Smooth muscle cell (in vitro differentiated cells): ENCODE measurements at regions not wholly inside any gene's neighbourhood (a gene's known extent, or its start where the extent isn't known, plus 50 kb on each side); places are given as distances from the start of the nearest gene placed in this dataset.

Source experiments
- DNase-seq: peaks from one replicate; lab custom pipeline; 2025; ENCODE audit not compliant: unreplicated experiment; lab: John Stamatoyannopoulos, UW
- H2AFZ ChIP-seq: fragments of 200-600 bp; sonication (generic); 2 replicates; pipeline ENCODE4 v1.6.0; 2016; ENCODE audit warnings: antibody characterized with exemption, low read depth, mild to moderate bottlenecking
- H3F3A ChIP-seq: fragments of 200-600 bp; sonication (generic); 2 replicates; pipeline ENCODE4 v1.6.0; 2017; ENCODE audit warnings: antibody characterized with exemption, low read depth
- H3K27ac ChIP-seq: fragments of 200-600 bp; sonication (generic); 2 replicates; pipeline ENCODE4 v1.5.1; 2016; ENCODE audit warnings: low read depth, mild to moderate bottlenecking
- H3K27me3 ChIP-seq: fragments of 200-600 bp; sonication (generic); 2 replicates; pipeline ENCODE4 v1.6.1; 2016; ENCODE audit warnings: low read depth, mild to moderate bottlenecking
- H3K36me3 ChIP-seq: fragments of 200-600 bp; sonication (generic); 2 replicates; pipeline ENCODE4 v1.5.1; 2016; ENCODE audit warnings: low read depth
- H3K4me1 ChIP-seq: fragments of 200-600 bp; sonication (generic); 2 replicates; pipeline ENCODE4 v1.5.1; 2016; ENCODE audit warnings: low read depth
- H3K4me2 ChIP-seq: fragments of 200-600 bp; sonication (generic); 2 replicates; pipeline ENCODE4 v1.6.0; 2016; ENCODE audit warnings: mild to moderate bottlenecking
- H3K4me3 ChIP-seq: fragments of 200-600 bp; sonication (generic); 2 replicates; pipeline ENCODE4 v1.5.1; 2016; ENCODE audit warnings: mild to moderate bottlenecking
- H3K79me2 ChIP-seq: fragments of 200-600 bp; sonication (generic); 2 replicates; pipeline ENCODE4 v1.6.0; 2016; ENCODE audit warnings: low read depth, mild to moderate bottlenecking
- H3K9ac ChIP-seq: fragments of 200-600 bp; sonication (generic); 2 replicates; pipeline ENCODE4 v1.6.0; 2016; ENCODE audit warnings: low read depth
- H3K9me3 ChIP-seq: fragments of 200-600 bp; sonication (generic); replicated peaks from 2 replicates; pipeline ENCODE4 v1.5.1; 2016; ENCODE audit warnings: low read depth
- H4K20me1 ChIP-seq: fragments of 200-600 bp; sonication (generic); 2 replicates; pipeline ENCODE4 v1.6.0; 2016; ENCODE audit warnings: low read depth
- WGBS: methylation state at CpG from one replicate; pipeline ENCODE4 v1.1.7; 2016; ENCODE audit warnings: low lambda C conversion rate; 5-methylcytosine and 5-hydroxymethylcytosine counted together
- TF ChIP-seq, protein P1 (sequence below): fragments of 200-600 bp; sonication (generic); IDR thresholded peaks from 2 replicates; pipeline ENCODE4 v1.5.1; 2017; ENCODE audit warnings: borderline replicate concordance, mild to moderate bottlenecking, antibody characterized with exemption; ENCODE audit not compliant: insufficient read depth, poor library complexity, severe bottlenecking

DNA sequence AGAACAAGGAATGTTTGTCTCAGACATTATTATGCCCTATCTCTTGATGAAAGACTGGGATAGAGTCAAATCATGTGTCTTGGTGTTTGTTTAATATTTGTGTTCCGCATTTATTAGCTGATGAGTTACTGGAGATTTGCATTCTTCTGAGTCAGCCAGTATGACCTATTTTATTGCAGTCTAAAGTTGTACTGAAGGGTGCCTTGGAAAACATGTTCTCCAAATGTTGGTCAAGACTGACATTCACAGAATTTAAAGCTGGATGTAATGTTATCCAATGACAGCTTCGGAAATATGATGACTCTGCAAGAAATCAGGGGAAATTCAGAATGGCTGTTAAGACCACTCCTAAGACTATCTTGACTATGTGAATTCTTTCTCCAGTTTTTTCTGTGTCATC lies 134.0 kb downstream of the KCNRG start:
- H3K27me3 ChIP-seq, result no peaks in the 10 kb centered on the region
- no peaks in the 10 kb centered on the region for H3K79me2 ChIP-seq
- H3K9ac ChIP-seq, result no peak overlapping the region
- no peaks in the 10 kb centered on the region for H3K36me3 ChIP-seq
- H4K20me1 ChIP-seq, result no peaks in the 10 kb centered on the region
- no peaks in the 10 kb centered on the region for H3F3A ChIP-seq
- H3K4me3 ChIP-seq, result no peak overlapping the region
- no peak for DNase-seq
- TF ChIP-seq, protein P1, sequence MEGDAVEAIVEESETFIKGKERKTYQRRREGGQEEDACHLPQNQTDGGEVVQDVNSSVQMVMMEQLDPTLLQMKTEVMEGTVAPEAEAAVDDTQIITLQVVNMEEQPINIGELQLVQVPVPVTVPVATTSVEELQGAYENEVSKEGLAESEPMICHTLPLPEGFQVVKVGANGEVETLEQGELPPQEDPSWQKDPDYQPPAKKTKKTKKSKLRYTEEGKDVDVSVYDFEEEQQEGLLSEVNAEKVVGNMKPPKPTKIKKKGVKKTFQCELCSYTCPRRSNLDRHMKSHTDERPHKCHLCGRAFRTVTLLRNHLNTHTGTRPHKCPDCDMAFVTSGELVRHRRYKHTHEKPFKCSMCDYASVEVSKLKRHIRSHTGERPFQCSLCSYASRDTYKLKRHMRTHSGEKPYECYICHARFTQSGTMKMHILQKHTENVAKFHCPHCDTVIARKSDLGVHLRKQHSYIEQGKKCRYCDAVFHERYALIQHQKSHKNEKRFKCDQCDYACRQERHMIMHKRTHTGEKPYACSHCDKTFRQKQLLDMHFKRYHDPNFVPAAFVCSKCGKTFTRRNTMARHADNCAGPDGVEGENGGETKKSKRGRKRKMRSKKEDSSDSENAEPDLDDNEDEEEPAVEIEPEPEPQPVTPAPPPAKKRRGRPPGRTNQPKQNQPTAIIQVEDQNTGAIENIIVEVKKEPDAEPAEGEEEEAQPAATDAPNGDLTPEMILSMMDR, result no peak
- no peak overlapping the region for H3K27ac ChIP-seq
- H3K9me3 ChIP-seq, result no peaks in the 10 kb centered on the region
- H3K4me2 ChIP-seq, result no peak overlapping the region
- 47% methylated on average over 2 of the region's 2 CpGs for WGBS
- no peak overlapping the region for H2AFZ ChIP-seq
- H3K4me1 ChIP-seq, result peaks cover 13% of the 10 kb centered on the region

DNA sequence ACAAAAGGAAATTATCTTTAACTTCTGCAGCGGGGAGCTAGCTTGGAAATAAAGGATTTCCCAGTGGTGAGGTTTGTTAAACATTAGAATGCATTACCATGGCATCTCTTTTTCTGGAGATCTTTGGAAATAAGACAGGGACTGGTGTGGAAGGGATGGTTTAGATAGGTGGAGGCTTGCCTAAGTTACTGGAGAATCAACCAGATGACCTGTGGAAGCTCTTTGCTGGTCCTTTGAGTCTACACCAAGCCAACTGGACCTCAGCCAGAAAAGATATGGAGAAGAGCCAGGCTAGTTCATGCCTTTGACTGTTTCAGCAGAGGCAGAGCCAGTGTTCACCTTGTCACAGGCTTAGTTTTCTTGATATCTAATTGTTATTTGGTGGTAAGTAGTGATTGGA lies 134.7 kb downstream of the KCNRG start:
- no peaks in the 10 kb centered on the region for H3K36me3 ChIP-seq
- WGBS, result 88% methylated on average over 1 of the region's 1 CpG
- no peak for DNase-seq
- TF ChIP-seq, protein P1, result no peak
- no peak overlapping the region for H3K4me2 ChIP-seq
- no peaks in the 10 kb centered on the region for H3K79me2 ChIP-seq
- H2AFZ ChIP-seq, result no peak overlapping the region
- H3F3A ChIP-seq, result no peaks in the 10 kb centered on the region
- H3K4me3 ChIP-seq, result no peak overlapping the region
- H3K9ac ChIP-seq, result no peak overlapping the region
- no peaks in the 10 kb centered on the region for H3K9me3 ChIP-seq
- H3K27me3 ChIP-seq, result no peaks in the 10 kb centered on the region
- H3K27ac ChIP-seq, result no peak overlapping the region
- H4K20me1 ChIP-seq, result no peaks in the 10 kb centered on the region
- peaks cover 6% of the 10 kb centered on the region for H3K4me1 ChIP-seq

DNA sequence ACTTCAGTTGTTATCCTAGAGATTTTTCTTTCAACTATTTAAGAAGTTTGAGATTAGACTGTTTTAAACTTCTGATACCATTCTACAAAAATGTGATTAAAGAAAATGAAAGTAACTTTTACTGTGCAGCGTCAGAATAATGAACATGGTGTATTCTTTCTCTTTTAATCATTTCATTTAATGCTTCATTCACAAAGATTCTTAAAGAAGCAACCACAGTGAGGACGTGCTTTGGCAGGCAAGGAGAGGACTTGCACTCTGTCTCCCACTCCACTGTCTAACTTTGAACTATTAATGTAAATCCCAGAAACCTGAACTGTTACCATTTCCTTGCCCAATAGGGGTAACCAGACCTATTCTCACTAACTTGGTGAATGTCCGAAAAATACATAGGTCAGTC lies 137.0 kb downstream of the KCNRG start:
- Histone ChIP-seq H3K36me3 (no peaks in the 10 kb centered on the region), H3K4me3 (no peak overlapping the region), H3F3A (no peaks in the 10 kb centered on the region), H3K9me3 (no peaks in the 10 kb centered on the region), H2AFZ (no peak overlapping the region), H4K20me1 (no peaks in the 10 kb centered on the region), H3K27me3 (no peaks in the 10 kb centered on the region), H3K79me2 (no peaks in the 10 kb centered on the region), H3K9ac (no peak overlapping the region), H3K4me2 (no peak overlapping the region), H3K27ac (no peak overlapping the region), H3K4me1 (peaks cover 6% of the 10 kb centered on the region)
- TF ChIP-seq, protein P1, result no peak
- no peak for DNase-seq
- 91% methylated on average over 3 of the region's 3 CpGs for WGBS

DNA sequence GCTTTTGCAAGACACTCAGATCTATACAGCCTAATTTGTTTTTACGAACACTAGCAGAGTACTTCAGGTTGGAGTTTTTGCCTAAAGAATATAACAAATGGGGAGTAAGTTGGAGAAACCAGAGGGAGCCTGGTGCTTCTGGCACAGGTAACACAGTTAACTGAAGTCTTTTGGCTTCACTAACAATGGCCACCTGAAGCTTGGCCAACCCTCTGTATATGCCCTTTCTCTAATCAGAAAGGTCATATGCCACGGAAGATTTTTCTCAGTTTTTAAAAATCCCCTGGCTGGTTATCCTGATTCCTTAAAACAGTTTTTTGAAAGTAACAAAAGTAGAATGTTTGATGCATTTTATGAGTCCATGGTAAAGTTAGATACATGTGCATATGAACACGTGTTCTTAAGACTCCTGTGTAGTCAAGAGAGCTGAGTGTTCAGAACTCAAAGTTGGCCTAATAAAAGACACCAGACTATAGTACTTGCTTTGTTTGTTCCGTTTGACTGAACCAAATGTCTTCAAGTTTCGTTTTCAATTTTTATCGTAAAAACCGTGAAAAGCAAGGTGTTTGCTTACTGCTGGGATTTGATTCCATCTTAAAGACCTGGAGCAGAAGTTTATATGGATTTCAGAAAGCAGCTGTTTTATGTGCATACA lies 137.5 kb downstream of the KCNRG start:
- Histone ChIP-seq H3K27ac (no peak overlapping the region), H3K27me3 (no peaks in the 10 kb centered on the region), H3K4me1 (peaks cover 6% of the 10 kb centered on the region), H3K79me2 (no peaks in the 10 kb centered on the region), H4K20me1 (no peaks in the 10 kb centered on the region), H3K4me3 (no peak overlapping the region), H3K4me2 (no peak overlapping the region), H3K36me3 (no peaks in the 10 kb centered on the region), H3K9me3 (no peaks in the 10 kb centered on the region), H2AFZ (no peak overlapping the region), H3K9ac (no peak overlapping the region), H3F3A (no peaks in the 10 kb centered on the region)
- no peak for DNase-seq
- TF ChIP-seq, protein P1, result no peak
- 88% methylated on average over 7 of the region's 7 CpGs for WGBS
